ENCODE measurements at regions not wholly inside any gene's neighbourhood (a gene's known extent, or its start where the extent isn't known, plus 50 kb on each side); places are given as distances from the start of the nearest gene placed in this dataset.
"Not testable (repeated sequence)": the region's sequence is repeated elsewhere in the genome, so short reads cannot be mapped to it uniquely, and the experiment has no call there.

DNA sequence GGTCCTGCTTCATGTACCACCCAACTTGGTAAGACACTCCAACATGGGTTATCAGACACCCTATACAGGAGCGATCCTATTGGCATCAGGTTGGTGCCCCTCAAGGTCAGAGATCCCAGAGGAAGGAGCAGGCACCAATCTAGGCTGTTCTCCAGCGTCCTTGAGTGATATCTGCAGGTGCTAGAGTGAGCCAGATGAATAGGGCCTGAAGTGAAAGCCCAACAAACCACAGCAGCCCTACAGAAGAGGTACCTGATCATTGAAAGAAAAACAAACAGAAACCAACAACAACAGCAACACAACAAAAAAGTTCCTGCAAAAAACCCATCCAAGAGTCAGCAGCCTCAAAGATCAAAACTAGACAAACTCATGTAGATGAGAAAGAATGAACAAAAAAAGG, 584.8 kb downstream of the HINT1 start:
- no peak for DNase-seq (ENCODE audit: low read depth, low spot score)

DNA sequence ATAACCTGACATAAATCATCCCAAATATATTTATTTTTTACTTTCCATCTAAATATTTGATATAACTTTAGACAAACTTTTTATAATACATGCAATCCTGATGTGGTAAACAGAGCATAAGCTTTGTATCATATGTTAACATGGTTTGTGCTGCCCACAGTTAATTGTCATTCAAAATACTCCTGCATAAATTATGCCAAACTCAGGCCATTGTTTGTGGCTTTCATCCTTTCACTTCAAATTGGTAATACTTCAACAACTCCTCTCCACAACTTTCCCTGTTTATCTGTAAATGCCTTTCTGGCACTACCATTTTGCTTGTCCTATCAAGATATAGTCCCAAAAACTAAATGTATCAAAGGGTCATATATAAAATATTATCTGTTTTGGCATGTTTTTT, 586.7 kb downstream of the HINT1 start:
- DNase-seq (ENCODE audit: low read depth, low spot score): no peak

DNA sequence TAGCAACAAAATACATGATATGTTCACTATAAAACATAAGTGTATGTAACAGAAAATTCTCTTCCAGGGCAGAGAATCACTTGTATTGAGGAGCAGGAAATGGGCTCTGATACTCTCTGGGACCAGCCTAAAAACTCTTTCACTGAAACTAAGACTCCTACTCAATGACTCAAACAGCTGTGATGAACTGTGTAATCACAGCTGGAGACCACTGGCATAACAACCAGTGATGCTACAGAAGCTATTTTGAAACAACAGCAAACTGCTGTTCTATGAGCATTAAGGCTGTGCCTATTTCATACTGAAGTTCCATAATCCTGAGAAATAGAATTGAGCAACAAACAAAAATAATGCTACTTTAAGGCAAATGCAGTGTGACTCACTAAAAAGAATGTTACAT, 594.0 kb downstream of the HINT1 start:
- no peak for DNase-seq (ENCODE audit: low read depth, low spot score)

DNA sequence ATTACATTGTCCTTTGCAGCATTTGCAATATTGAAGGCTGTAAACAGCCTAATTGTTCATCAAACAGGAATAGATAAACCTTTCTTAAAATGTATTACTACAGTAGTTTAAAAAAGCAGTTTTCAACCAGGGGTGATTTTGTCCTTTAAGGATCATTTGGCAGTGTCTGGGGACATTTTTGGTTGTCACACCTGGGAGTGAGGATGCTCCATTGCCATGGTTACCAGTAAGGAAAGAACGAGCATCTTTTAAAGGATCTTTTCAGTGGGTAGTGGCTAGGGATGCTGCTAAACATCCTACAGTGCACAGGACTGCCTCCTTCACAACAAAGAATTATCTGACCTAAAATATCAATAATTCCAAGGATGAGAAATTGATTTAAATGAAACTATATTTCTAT, 596.3 kb downstream of the HINT1 start:
- DNase-seq (ENCODE audit: low read depth, low spot score): no peak

DNA sequence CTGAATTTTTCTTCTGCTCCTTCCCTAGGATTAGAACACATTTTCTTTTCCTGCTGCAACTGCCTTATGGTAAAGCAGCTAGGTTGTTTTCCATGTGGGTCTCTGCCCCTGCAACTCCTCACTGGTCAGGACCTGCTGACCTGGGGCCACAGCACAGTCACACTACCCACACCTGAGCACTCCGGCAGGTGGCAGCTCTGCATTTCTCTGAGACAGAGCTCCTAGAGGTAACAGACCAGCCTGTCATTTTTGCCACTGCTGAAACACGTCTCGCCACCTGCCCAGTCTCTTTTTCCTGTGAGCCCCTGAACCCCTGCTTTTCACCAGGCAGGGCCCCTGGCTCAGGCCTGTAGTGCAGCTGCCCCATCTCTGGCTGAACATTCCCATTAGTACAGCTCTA, 609.6 kb downstream of the HINT1 start:
- DNase-seq (ENCODE audit: low read depth, low spot score): no peak

DNA sequence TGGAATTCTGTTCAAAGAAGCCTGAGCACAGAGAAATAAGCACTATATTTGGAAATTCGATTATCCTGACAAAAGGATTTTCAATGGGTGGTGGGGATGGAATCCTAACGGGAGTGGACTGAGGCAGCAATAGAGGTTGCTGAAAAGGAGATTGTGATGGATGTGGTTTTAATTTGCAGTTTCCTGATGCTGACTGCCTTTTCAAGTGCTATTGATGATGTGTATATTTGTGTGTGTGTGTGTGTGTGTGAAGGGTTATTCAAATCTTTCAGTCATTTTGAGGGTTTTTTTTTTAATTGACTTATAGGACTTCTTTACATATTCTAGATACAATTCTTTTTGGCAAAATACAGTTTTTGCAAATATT, 614.5 kb downstream of the HINT1 start:
- no peak for DNase-seq (ENCODE audit: low read depth, low spot score)

DNA sequence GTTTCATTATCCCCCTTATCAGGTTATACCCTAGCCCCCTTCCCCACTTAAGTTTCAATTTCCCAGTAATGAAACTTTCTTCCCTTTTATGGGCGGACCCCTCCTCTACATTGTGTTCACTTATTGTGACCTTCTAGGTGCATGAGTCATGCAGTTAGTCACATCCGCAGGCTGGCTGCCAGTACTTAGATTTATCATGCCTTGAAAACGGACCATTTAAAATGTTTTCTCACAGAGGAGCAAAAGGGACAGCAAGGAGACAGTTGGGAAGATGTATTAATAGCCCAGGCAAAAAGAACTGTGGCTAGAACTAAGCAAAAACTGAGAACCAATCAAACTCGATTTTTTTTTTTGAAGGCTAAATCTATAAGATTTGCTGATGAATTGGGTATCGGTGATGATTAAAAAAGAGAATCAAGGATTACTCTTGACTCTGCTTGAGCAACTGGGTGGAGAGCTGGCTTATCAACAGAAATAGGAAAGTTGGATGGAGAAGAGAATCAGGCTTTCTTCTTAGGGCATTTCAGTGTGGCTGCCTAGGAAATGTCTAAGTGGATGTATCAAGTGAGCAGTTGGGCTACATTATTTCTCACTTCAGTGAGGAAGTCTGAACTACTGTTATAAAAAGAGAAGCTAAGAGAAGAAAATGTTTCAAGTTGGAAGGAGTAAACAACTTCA, 615.0 kb downstream of the HINT1 start:
- DNase-seq (ENCODE audit: low read depth, low spot score): peak; percentile 86

DNA sequence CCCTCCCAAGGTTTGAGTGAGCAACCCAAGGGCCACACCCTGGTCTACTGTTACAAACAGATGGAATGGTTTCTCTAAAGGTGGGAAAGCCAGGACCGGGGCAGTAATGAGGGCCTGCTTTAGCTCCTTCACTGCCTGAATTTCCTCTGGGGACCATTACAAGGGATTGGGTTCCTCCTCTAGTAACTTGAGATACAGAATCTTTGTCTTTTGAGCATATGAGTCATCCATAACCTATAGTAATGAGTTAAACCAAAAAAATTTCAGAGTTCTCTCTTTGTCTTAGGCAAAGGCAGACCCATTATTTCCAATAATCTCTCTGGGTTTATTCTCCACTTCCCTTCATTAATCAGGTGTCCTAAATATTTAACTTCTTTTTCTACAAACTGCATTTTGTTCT, 618.8 kb downstream of the HINT1 start:
- no peak for DNase-seq (ENCODE audit: low read depth, low spot score)

DNA sequence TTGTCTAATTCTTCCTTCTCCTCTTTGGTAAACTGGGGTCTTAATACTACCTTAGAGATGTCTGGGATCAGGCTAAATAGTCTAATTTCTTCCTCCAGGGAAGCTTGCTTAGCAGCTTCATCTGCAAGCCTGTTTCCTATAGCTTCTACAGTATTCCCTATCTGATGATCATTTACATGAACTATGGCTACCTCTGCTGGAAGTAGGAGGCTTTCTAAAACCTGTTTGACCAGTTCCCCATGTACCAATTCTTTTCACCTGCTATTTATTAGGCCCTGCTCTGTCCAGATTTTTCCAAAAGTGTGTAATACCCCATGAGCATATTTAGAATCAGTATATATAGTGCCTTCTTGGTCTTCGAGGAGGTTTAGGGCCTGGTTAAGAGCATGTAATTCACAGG, 619.8 kb downstream of the HINT1 start:
- no peak for DNase-seq (ENCODE audit: low read depth, low spot score)

DNA sequence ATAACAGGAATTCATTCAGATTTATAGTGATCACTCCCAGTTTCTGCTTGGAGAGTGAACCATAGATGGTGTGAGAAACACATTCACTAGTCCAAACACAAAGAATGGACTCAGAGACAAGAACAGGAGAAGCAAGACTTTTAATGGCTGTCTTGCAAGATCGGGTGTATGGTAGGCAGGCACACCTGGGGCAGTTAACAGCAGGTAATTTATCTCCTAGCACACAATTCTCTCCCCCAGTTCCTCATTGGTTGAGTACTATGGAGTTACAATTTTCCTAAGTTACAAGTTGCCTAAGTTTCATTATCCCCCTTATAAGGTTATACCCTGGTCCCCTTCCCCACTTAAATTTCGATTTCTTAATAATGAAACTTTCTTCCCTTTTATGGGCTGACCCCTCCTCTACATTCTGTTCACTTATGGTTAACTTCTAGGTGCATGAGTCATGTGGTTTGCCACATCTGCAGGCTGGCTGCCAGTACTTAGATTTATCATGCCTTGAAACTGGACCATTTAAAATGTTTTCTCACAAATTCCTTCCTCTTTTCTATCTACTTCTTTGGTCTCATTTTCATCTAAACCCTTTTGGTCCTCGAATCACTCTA, 623.3 kb downstream of the HINT1 start:
- peak; percentile 82 for DNase-seq (ENCODE audit: low read depth, low spot score)

DNA sequence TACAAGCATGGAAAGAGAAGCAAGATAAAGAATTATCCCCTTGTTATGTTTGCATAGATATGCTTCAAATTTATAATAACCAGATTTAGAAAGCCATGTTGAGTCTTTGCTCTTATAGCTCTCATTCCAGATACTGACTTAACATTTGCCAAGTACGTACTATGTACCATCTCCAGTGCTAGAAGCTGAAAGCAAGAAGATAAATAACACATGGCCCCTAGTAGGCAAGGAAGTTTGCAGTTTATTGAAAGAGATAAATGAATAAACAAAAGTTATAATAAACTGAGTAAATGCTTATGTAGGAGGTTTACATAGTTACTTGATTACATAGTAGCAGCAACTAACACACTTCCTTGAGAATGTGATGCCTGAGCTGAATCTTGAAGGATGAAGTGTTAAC, 628.4 kb downstream of the HINT1 start:
- DNase-seq (ENCODE audit: low read depth, low spot score): no peak

DNA sequence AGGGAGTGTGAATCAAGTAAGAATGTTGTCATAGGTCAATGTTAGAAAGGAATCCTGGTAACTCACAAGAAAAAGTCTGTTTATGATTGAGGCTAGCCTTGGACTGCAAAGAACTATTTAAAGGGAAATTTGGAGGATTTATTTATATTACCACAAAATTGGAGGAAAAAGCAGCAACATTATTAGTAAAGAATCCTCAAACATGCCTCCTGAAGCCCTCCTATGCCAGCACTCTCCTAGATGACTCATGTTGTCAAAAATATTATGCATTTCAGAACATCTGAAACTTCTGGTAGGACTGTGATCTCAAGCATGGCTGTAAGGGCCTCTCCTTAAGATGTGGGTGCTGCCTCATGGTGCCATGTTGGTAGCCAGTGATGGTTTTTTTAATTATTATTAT, 628.5 kb downstream of the CHSY3 start:
- no peak for DNase-seq (ENCODE audit: low read depth, low spot score)

DNA sequence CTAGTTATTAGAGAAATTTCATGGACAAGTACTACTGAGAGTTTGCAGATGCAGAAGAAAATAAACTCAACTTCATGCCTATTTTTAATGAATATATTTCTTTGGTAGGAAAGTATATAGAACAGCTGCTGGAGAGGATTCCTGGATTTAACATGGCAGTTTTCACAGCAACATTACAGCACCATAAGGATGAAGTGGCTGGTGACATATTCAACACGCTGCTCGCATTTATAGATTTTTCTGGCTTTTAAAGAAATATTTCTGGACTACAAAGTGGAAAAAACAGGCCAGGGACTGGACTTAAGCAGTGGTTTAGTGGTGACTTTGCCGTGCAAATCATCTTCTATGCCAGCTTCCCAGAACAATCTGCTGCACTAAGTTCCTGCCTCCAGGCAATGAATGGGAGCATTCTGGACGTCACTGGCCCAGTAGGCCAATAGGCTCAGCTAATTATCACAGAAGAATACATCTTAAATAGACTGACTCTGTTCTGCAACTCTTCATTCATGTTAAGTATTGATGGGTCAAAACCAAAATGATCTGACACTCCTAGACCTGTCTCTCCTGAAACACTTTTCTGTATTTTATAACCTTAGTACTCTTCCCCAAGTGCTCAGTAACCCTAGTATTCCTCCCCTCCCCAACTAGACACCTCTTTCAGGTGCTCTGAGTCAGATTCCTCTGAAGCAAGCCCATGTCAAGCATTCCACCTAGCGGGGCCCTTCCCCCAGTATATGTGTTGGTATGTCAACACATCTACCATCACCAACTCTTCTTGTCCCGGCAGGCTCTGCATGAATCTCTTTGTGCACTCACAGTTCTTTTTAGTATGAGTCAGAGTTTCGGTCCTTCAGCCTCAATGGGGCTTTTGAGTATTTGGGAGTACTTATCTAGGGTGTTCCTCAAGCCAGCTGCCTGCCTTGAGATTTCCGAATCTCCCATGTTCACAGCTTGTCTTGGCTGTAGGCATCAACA, 625.5 kb downstream of the CHSY3 start:
- DNase-seq (ENCODE audit: low read depth, low spot score): no peak

DNA sequence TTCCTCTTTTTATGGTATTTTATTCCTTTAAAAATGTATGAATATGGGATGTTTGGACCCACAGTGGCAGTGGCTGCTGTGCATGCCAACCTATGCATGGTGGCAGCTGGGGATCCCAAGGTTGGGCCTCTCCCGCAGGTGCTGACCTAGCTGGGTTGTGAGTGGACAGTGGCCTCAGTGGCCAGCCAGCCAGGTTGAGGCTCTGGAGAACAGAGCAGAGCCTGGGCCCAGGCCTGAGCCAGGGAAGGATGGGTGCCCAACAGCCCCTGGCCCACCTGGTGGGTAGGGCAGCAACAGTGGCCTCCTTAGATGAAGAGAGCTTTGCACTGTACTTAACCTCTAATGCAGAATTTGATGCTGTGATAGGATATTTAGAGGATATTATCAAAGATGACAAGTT, 624.8 kb downstream of the CHSY3 start:
- no peak for DNase-seq (ENCODE audit: low read depth, low spot score)

DNA sequence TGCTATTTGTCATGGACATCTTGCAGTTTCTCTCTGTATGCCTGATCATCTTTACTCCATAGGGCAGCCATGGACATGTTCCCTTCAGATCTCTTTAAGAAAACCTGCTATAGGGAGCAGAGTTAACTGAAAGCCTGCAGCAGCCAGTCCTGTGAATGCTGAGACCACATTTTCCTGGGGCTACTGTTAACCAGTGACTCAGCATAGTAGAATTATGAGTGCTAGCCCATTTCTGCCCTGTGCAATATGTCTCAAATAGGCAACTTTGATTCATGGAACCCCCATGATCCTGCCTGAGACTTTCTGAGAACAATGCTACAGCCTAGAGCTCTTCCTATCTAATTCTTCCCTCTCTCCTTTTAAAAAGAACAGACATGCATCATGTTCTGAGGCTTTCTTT, 624.2 kb downstream of the CHSY3 start:
- peak; percentile 48 for DNase-seq (ENCODE audit: low read depth, low spot score)

DNA sequence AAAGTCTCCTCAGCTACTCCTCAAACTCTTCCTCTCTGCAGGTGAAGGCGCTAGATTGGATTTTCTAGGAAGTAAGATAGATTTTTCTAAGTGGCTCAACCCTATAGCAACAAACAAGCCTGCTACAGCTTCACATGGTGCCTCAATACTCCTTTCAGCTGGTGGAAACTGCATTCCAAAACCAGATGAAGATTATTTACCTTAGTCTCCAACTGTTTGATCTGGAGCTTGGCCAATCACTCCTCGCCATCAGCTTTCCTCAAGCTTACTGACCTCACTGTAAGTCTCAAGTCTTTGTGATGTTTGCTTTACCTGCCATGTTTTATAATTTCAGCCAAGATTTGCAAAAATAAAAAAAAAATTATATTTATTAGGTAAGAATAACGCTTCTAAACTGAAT, 622.4 kb downstream of the CHSY3 start:
- DNase-seq (ENCODE audit: low read depth, low spot score): peak; percentile 70

DNA sequence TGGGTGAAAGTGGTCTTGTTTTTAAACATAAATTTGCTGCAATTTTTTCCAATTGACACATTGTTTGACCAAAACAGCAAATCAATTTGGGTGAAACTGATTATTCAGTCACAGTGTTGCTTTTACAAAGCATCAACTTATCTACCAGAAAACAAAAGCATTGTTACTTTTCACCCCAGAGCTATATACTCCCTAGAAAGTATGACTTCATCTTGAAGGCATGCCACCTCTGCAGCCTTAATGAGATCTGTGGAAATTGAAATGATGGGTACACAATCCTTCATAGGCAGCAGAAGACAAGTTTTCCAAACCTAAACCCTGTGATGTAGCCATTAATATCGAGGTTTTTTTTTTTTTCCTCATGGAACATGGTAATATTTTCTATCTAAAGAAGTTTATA, 615.9 kb downstream of the CHSY3 start:
- peak; percentile 61 for DNase-seq (ENCODE audit: low read depth, low spot score)

DNA sequence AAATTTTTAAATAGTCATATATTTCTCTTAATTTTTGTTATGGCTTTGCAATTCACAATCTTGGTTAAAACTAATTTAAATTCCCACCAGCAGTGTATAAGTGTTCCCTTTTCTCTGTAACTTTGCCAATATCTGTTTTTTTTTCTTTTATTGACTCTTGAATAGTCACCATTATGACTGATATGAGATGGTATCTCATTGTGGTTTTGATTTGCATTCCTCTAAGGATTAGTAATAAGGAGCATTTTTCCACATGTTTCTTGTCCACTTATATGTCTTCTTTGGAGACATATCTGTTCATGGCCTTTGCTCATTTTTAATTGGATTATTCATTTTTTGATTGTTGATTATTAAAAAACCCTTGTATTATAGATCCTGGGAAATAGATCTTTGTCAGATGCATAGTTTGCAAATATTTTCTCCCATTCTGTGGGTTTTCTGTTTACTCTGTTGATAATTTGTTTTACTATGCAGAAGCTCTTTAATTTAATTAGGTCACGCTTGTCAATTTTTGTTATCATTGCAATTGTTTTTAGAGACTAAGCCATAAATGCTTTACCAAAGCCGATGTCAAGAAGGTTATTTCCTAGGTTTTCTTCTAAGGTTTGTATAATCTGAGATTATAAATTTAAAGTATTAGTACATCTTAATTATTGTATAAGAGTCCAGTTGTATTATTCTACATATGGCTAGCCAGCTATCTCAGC, 610.9 kb downstream of the CHSY3 start:
- DNase-seq (ENCODE audit: low read depth, low spot score): peak; percentile 67

DNA sequence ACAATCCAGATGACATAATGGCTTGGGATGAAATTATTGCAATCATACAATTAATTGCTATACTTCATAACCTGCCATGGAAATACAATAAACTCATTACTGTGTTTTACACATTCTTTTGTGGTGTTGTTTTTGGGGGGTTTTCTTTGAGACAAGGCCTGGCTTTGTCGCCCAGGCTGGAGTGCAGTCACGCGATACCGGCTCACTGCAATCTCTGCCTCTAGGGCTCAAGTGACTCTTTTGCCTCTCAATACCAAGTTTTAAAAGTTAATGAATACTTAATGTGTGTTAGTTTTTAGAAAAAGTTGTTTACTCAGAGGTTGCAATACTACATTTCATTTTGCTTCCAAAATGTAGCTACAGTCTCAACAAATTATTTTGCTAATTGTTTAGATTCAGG, 598.4 kb downstream of the CHSY3 start:
- DNase-seq (ENCODE audit: low read depth, low spot score): no peak

DNA sequence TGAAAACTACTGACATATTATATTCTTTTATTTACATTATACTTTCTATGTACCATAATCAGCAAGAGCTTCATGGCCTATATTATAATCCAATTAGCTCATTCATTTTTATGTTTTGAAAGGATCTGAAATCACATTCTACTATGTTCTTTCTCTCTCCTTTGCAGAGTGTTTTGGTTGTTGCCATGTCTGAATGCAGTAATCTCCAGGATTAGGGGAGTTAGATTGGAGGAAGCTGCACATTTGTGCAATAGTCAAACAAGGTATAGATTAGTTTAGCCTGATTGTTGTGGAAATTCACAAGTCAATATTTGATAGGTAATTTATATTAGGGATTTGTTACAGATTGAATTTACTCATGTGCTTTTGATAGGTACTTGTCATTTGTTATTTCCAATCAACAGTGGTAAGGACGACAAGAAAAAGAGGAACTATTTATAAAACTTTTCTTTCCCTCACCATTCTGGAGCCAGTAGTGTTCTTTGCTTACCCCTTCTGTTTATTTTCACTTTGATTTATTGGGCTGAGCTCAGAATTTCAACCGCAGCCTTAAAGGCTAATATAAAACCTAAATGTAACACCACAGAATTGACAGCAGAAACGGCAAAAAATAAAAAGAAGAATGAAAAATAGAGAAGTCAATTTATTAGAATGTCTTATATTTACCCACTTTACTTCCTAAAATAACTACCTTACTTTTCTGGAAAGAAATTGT, 597.0 kb downstream of the CHSY3 start:
- DNase-seq (ENCODE audit: low read depth, low spot score): no peak

DNA sequence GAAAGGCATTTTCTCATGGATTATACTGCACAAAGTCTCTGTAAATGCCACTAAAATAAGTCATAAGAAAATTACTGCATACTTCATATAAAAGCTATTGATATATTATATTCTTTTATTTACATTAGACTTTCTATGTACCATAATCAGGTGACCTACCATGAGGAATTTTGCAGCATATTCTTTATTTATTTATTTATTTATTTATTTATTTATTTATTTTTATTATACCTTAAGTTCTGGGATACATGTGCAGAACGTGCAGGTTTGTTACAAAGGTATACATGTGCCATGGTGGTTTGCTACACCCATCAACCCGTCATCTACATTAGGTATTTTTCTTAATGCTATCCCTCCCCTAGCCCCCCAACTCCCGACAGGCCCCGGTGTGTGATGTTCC, 596.2 kb downstream of the CHSY3 start:
- not testable (repeated sequence) for DNase-seq (ENCODE audit: low read depth, low spot score)

All from astrocyte of the hippocampus (primary cell).